Hypothalamus (tissue), 51 donors: ENCODE measurements at regions not wholly inside any gene's neighbourhood (a gene's known extent, or its start where the extent isn't known, plus 50 kb on each side); places are given as distances from the start of the nearest gene placed in this dataset.
"Not testable (repeated sequence)": the region's sequence is repeated elsewhere in the genome, so short reads cannot be mapped to it uniquely, and the experiment has no call there.

Source experiments
- DNase-seq, 51 donors: peaks; one replicate each; lab custom pipeline; 2025; lab: John Stamatoyannopoulos, UW

- no peak for DNase-seq
Measured at GRCh38 chr15:87727073-87727472, 529.5 kb downstream of the NTRK3 start.

- no peak for DNase-seq
Measured at GRCh38 chr15:87724330-87724729, 532.2 kb downstream of the NTRK3 start.

- no peak for DNase-seq
Measured at GRCh38 chr15:87722941-87723691, 533.4 kb downstream of the NTRK3 start.

- DNase-seq, result no peak
Measured at GRCh38 chr15:87720235-87720634, 536.3 kb downstream of the NTRK3 start.

GRCh38 chr15:87716422-87716821, 540.1 kb downstream of the NTRK3 start:
- DNase-seq, result no peak

- DNase-seq, result no peak
Measured at GRCh38 chr15:87715252-87715651, 541.3 kb downstream of the NTRK3 start.

GRCh38 chr15:87713475-87713879, 543.1 kb downstream of the NTRK3 start:
- no peak for DNase-seq

GRCh38 chr15:87712211-87712610, 544.3 kb downstream of the NTRK3 start:
- no peak for DNase-seq

GRCh38 chr15:87711026-87711425, 545.5 kb downstream of the NTRK3 start:
- DNase-seq, result no peak

GRCh38 chr15:87710406-87710805, 546.1 kb downstream of the NTRK3 start:
- DNase-seq, result no peak

- DNase-seq, result peak in 8 of 51 donors; percentile 1 to 19 (median 8)
Measured at GRCh38 chr15:87707566-87708130, 548.9 kb downstream of the NTRK3 start.

GRCh38 chr15:87707071-87707470, 549.5 kb downstream of the NTRK3 start:
- no peak for DNase-seq

GRCh38 chr15:87706001-87706400, 550.5 kb downstream of the NTRK3 start:
- DNase-seq, result no peak

- DNase-seq, result no peak
Measured at GRCh38 chr15:87704276-87704675, 552.3 kb downstream of the NTRK3 start.

GRCh38 chr15:87703327-87704111, 553.0 kb downstream of the NTRK3 start:
- DNase-seq, result no peak

GRCh38 chr15:87702270-87702669, 554.3 kb downstream of the NTRK3 start:
- DNase-seq, result no peak

- DNase-seq, result not testable (repeated sequence)
Measured at GRCh38 chr15:87698467-87698866, 558.1 kb downstream of the NTRK3 start.

GRCh38 chr15:87689716-87690115, 566.8 kb downstream of the NTRK3 start:
- no peak for DNase-seq

- DNase-seq, result no peak
Measured at GRCh38 chr15:87687523-87687870, 569.0 kb downstream of the NTRK3 start.

GRCh38 chr15:87686841-87687522, 569.6 kb downstream of the NTRK3 start:
- DNase-seq, result no peak

GRCh38 chr15:87686339-87686738, 570.2 kb downstream of the NTRK3 start:
- no peak for DNase-seq
